ENCODE measurements at regions not wholly inside any gene's neighbourhood (a gene's known extent, or its start where the extent isn't known, plus 50 kb on each side); places are given as distances from the start of the nearest gene placed in this dataset.

DNA sequence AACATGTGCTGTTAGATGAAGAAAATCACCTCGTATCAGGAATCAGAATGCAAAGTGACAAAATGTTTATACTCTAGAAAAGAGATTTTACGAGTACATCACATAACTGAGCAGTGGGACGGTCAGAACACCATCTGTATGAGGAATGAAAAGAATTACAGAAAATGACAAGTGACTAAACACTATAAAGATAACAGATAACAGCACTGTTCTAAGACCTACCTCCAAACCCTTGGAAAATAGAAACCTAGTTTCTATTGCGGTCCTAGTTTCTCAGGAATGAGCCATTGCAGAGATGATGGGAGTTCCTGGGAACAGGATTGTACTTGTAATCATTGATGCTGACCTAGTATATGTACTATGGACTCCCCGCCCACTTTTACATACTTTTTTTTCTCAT is 839.4 kb upstream of the ADAMTS5 start:
- no peak for DNase-seq (ENCODE audit: low read depth)
- no peak overlapping the region for H3K4me3 ChIP-seq (ENCODE audit: low read depth, low read length)
- TF ChIP-seq, protein P1, sequence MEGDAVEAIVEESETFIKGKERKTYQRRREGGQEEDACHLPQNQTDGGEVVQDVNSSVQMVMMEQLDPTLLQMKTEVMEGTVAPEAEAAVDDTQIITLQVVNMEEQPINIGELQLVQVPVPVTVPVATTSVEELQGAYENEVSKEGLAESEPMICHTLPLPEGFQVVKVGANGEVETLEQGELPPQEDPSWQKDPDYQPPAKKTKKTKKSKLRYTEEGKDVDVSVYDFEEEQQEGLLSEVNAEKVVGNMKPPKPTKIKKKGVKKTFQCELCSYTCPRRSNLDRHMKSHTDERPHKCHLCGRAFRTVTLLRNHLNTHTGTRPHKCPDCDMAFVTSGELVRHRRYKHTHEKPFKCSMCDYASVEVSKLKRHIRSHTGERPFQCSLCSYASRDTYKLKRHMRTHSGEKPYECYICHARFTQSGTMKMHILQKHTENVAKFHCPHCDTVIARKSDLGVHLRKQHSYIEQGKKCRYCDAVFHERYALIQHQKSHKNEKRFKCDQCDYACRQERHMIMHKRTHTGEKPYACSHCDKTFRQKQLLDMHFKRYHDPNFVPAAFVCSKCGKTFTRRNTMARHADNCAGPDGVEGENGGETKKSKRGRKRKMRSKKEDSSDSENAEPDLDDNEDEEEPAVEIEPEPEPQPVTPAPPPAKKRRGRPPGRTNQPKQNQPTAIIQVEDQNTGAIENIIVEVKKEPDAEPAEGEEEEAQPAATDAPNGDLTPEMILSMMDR (conservative IDR thresholded peaks at IDR 0.05; ENCODE audit: low read depth, low read length), result no peak

DNA sequence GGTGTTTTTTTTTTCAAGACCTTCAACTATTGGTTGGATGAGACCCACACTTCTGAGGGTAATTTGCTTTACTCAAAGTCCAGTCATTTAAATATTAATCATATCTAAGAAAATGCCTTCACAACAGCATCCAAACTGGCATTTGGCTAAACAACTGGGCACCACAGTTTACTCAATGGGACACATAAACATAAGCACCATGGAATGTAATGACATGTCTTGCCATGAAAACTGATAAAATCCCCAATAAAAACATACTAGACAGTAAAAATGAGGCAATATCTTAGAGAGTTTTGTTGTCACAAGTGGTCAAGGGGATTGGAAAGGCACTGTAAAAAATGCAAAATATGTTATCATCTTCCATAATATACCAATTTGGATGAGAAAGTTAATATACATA is 838.8 kb upstream of the ADAMTS5 start:
- no peak for DNase-seq (ENCODE audit: low read depth)
- TF ChIP-seq, protein P1 (conservative IDR thresholded peaks at IDR 0.05; ENCODE audit: low read depth, low read length), result no peak
- H3K4me3 ChIP-seq (ENCODE audit: low read depth, low read length), result no peak overlapping the region

DNA sequence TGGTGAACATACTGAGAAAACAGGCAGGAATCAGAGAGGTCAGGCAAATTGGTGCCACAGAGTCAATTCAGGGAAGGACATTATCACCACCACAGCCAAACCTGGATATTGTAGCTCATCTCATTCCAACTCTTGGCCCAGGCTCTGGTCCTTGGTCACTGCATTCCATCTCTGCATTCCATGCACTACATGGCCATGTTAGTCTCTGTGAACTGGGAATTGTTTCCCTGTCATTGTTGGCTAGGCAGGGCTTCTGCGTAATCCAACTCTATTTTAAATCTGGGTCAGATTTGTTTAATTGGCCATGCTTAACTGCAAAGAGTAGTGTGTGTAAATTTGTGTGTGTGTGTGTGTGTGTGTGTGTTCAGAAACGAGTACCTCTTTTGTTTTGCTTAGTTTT is 837.6 kb upstream of the ADAMTS5 start:
- TF ChIP-seq, protein P1 (conservative IDR thresholded peaks at IDR 0.05; ENCODE audit: low read depth, low read length), result no peak
- H3K4me3 ChIP-seq (ENCODE audit: low read depth, low read length), result no peak overlapping the region
- DNase-seq (ENCODE audit: low read depth), result no peak

DNA sequence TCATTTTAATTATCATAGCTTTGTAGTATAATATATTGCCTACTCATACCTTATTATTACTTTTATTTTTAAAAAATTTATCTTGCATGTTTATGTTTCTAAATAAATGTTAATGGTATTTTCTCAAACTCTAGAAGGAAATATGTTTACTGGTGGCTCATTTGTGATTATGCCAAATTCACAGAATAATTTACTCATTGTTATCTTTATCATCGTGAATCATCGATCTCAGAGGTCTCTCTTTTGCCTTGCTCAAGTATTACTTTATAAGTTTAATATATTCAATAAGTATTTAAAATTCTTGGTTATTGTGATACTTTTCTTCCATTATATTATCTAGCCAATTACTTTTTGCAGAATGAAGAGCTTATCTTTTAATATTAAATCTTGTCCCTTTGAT is 836.7 kb upstream of the ADAMTS5 start:
- no peak overlapping the region for H3K4me3 ChIP-seq (ENCODE audit: low read depth, low read length)
- TF ChIP-seq, protein P1 (conservative IDR thresholded peaks at IDR 0.05; ENCODE audit: low read depth, low read length), result no peak

DNA sequence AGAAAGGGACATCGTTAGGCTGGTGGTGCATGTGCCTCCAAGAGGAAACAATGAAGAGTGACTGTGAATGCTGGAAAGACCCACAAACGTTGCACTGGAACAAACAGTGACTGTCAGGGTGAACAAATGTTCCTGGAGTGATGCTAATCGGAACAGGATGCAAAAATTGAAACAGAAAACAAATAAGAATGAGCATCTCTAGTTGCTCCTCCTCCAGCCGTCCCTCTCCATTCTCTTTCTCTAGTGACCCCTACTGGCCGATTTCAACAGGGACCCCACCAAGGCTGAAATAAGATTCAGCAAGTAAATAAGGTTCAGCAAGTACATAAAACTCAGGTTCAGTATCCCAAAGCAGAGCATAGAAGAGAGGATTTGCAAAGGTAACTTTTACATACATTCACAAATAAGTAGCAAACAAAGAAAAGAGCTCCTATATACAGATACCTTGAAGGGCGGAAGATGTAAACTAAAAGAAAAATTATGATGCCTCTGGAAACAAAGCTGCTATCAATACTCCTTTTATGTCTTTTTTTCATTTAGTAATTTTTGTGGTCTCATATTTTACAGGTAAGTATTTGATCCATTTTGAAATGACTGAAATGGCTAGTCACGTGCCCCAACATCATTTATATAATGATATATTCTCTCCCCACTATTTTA is 836.1 kb upstream of the ADAMTS5 start:
- TF ChIP-seq, protein P1 (conservative IDR thresholded peaks at IDR 0.05; ENCODE audit: low read depth, low read length), result peak; percentile 90
- DNase-seq (ENCODE audit: low read depth), result peak; percentile 80

More for the DNA sequence above, 836.7 kb upstream of the ADAMTS5 start:
- no peak for DNase-seq (ENCODE audit: low read depth)

DNA sequence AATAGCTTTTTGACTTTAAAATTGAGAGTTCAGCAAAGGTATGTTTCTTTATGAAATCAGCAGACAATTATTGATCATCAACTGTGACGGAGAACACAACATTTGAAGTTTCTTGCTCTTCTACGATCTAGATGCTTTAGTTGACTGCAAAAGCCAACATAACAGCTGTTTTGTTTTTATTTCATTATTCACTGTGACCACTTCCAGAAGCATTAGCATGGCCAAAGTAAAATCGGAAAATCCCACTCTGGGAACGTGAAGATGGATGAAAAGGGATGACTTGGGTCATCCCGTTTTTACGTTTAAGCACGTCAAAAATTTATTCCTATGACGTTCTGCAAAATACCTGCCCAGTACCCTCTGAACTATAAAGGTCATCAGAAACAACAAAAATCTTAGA is 833.0 kb upstream of the ADAMTS5 start:
- no peak for DNase-seq (ENCODE audit: low read depth)
- TF ChIP-seq, protein P1 (conservative IDR thresholded peaks at IDR 0.05; ENCODE audit: low read depth, low read length), result no peak
- no peak overlapping the region for H3K4me3 ChIP-seq (ENCODE audit: low read depth, low read length)

More for the DNA sequence above, 836.1 kb upstream of the ADAMTS5 start:
- H3K4me3 ChIP-seq (ENCODE audit: low read depth, low read length), result peak overlapping the region; percentile 36

DNA sequence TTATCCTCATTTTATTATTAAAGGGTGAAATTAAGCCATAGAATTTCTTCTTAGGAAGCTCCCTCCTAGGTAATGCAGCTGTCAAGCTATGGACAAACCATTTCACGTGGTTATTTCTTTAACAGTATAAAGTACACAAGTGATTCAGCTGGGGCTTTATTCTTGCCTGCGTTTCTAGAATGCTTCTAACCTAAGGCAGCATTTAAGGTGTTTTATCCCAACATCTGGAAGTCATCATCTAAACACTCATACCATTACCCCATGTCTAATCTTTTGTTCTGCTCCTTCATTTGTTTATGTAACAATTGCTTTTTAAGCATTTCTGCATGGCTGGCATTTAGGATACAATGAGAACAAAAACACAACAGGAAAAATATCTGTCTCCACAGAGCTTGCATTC is 829.2 kb upstream of the ADAMTS5 start:
- TF ChIP-seq, protein P1 (conservative IDR thresholded peaks at IDR 0.05; ENCODE audit: low read depth, low read length), result no peak
- H3K4me3 ChIP-seq (ENCODE audit: low read depth, low read length), result no peak overlapping the region
- DNase-seq (ENCODE audit: low read depth), result no peak

All from choroid plexus epithelial cell (primary cell).